ENCODE measurements at regions not wholly inside any gene's neighbourhood (a gene's known extent, or its start where the extent isn't known, plus 50 kb on each side); places are given as distances from the start of the nearest gene placed in this dataset.

GRCh38 chr16:35730251-35730650 is 2270.8 kb downstream of the TP53TG3F start:
- ChIA-PET RAD21 (ENCODE audit: low non-redundant PET in 1 of 2, low total read pairs in 2 of 2, uncharacterized antibody in 2 of 2, unreplicated experiment in 2 of 2) (no interaction called here), POLR2A (no interaction called here), CTCF (no interaction called here)
- intact Hi-C loops (cut with micrococcal nuclease): no loop called here
- Histone ChIP-seq H4K20me1 (ENCODE audit: insufficient read depth) (no peaks in the 10 kb centered on the region), H2AFZ (ENCODE audit: low read depth, low read length, poor library complexity, severe bottlenecking) (no peak overlapping the region), H3K4me1 (ENCODE audit: control insufficient read depth in 1 of 2, insufficient read depth in 2 of 2, low read length in 2 of 2) (peaks cover 0 to 5% of the 10 kb centered on the region in 2 experiments; a peak in 3 of 4 replicates), H3K9me3 (ENCODE audit: control insufficient read depth in 1 of 2, insufficient read depth in 1 of 2, low read depth in 1 of 2, low read length in 2 of 2) (peaks cover 0 to 3% of the 10 kb centered on the region in 2 experiments; a peak in 1 of 4 replicates), H3K4me3 (replicated peaks in 1 of 2; ENCODE audit: low read depth in 1 of 2, low read length in 2 of 2) (no peak overlapping the region), H3K79me2 (ENCODE audit: insufficient read depth, low read length) (no peaks in the 10 kb centered on the region), H3K27me3 (ENCODE audit: insufficient read depth, low read length) (no peaks in the 10 kb centered on the region), H3K4me2 (ENCODE audit: low read length) (no peak overlapping the region), H3K9ac (ENCODE audit: low read length) (no peak overlapping the region), H3K36me3 (ENCODE audit: control insufficient read depth in 1 of 2, insufficient read depth in 2 of 2, low read length in 2 of 2) (no peaks in the 10 kb centered on the region), H3K27ac (ENCODE audit: low read depth, low read length) (no peak overlapping the region), H3K9me2 (ENCODE audit: insufficient read depth) (no peaks in the 10 kb centered on the region)
- ATAC-seq (no peak), DNase-seq (ENCODE audit: low read depth, low spot score) (no peak)
- TF ChIP-seq SIN3A (IDR thresholded peaks at IDR 0.05; ENCODE audit: low read depth): no peak
- TF ChIP-seq, protein P1, sequence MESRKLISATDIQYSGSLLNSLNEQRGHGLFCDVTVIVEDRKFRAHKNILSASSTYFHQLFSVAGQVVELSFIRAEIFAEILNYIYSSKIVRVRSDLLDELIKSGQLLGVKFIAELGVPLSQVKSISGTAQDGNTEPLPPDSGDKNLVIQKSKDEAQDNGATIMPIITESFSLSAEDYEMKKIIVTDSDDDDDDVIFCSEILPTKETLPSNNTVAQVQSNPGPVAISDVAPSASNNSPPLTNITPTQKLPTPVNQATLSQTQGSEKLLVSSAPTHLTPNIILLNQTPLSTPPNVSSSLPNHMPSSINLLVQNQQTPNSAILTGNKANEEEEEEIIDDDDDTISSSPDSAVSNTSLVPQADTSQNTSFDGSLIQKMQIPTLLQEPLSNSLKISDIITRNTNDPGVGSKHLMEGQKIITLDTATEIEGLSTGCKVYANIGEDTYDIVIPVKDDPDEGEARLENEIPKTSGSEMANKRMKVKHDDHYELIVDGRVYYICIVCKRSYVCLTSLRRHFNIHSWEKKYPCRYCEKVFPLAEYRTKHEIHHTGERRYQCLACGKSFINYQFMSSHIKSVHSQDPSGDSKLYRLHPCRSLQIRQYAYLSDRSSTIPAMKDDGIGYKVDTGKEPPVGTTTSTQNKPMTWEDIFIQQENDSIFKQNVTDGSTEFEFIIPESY (IDR thresholded peaks at IDR 0.05; ENCODE audit: extremely low read depth, insufficient replicate concordance, low read length): no peak
- TF ChIP-seq POLR2A (IDR thresholded peaks at IDR 0.05; ENCODE audit: borderline replicate concordance, extremely low read depth, insufficient read depth, insufficient read length): no peak
- TF ChIP-seq ATF3 (IDR thresholded peaks at IDR 0.05): no peak
- TF ChIP-seq YY1 (IDR thresholded peaks at IDR 0.05; ENCODE audit: extremely low read depth, insufficient replicate concordance, low read depth, low read length): no peak
- no peak for TF ChIP-seq FOSL1 (IDR thresholded peaks at IDR 0.05; ENCODE audit: low read depth)
- TF ChIP-seq, protein P2, sequence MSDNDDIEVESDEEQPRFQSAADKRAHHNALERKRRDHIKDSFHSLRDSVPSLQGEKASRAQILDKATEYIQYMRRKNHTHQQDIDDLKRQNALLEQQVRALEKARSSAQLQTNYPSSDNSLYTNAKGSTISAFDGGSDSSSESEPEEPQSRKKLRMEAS (IDR thresholded peaks at IDR 0.05): no peak
- no peak for TF ChIP-seq ZNF274 (IDR thresholded peaks at IDR 0.05; ENCODE audit: low read depth, low read length)
- no peak for TF ChIP-seq EZH2 (IDR thresholded peaks at IDR 0.05)
- no peak for TF ChIP-seq ELF1 (IDR thresholded peaks at IDR 0.05; ENCODE audit: borderline replicate concordance, low read depth)
- no peak for TF ChIP-seq CEBPB (IDR thresholded peaks at IDR 0.05; ENCODE audit: low read depth)
- no peak for TF ChIP-seq CTCF (IDR thresholded peaks at IDR 0.05 in 2 of 3, conservative IDR thresholded peaks at IDR 0.05 in 1 of 3; ENCODE audit: borderline replicate concordance in 1 of 3, insufficient read depth in 1 of 3, low read depth in 2 of 3, low read length in 2 of 3)
- TF ChIP-seq SP1 (IDR thresholded peaks at IDR 0.05; ENCODE audit: low read depth): no peak
- no peak for TF ChIP-seq JUND (IDR thresholded peaks at IDR 0.05)
- TF ChIP-seq REST (IDR thresholded peaks at IDR 0.05; ENCODE audit: low read depth): no peak
- no peak for TF ChIP-seq SRF (IDR thresholded peaks at IDR 0.05; ENCODE audit: low read depth)
- no peak for TF ChIP-seq RAD21 (IDR thresholded peaks at IDR 0.05; ENCODE audit: low read depth)
- no peak for TF ChIP-seq POLR2AphosphoS5 (IDR thresholded peaks at IDR 0.05; ENCODE audit: low read depth, low read length)
- no TSS peak for BruUV-seq (replicated peaks)

Data from HCT116 (cell line).